ENCODE measurements at regions not wholly inside any gene's neighbourhood (a gene's known extent, or its start where the extent isn't known, plus 50 kb on each side); places are given as distances from the start of the nearest gene placed in this dataset.

- 86% methylated on average over 6 of the region's 6 CpGs for WGBS
These were observed 86.6 kb upstream of the SLC25A33 start for GRCh38 chr1:9452516-9453140.

GRCh38 chr1:9453375-9453774 lies 85.9 kb upstream of the SLC25A33 start:
- peaks cover 19 to 39% (median 38%) of the 10 kb centered on the region in 4 donors for H3K4me1 ChIP-seq
- DNase-seq (ENCODE audit: extremely low spot score): no peak
- TF ChIP-seq POLR2A (IDR thresholded peaks at IDR 0.05; ENCODE audit: low read depth) (no peak), POLR2AphosphoS5 (IDR thresholded peaks at IDR 0.05) (no peak), EP300 (IDR thresholded peaks at IDR 0.05) (no peak), CTCF (IDR thresholded peaks at IDR 0.05) (no peak)
- no peak overlapping the region for H3K27ac ChIP-seq (replicated peaks in 1 of 4)
- H3K27me3 ChIP-seq: no peaks in the 10 kb centered on the region
- 91% methylated on average over 13 of the region's 13 CpGs for WGBS
- H3K4me3 ChIP-seq: no peak overlapping the region
- no peaks in the 10 kb centered on the region for H3K9me3 ChIP-seq
- H3K36me3 ChIP-seq: no peaks in the 10 kb centered on the region
- intact Hi-C loops (cut with DNase I): no loop called here

More at GRCh38 chr1:9452516-9453140, 86.6 kb upstream of the SLC25A33 start:
- no peak overlapping the region for H3K27ac ChIP-seq (replicated peaks in 1 of 4)
- H3K27me3 ChIP-seq: no peaks in the 10 kb centered on the region
- H3K36me3 ChIP-seq: no peaks in the 10 kb centered on the region
- TF ChIP-seq EP300 (IDR thresholded peaks at IDR 0.05): no peak
- no peak for TF ChIP-seq POLR2A (IDR thresholded peaks at IDR 0.05; ENCODE audit: low read depth)
- TF ChIP-seq CTCF (IDR thresholded peaks at IDR 0.05): no peak
- no peak for TF ChIP-seq POLR2AphosphoS5 (IDR thresholded peaks at IDR 0.05)
- intact Hi-C loops (cut with DNase I): no loop called here
- H3K4me3 ChIP-seq: no peak overlapping the region
- DNase-seq (ENCODE audit: extremely low spot score): no peak
- peaks cover 21 to 42% (median 41%) of the 10 kb centered on the region in 4 donors for H3K4me1 ChIP-seq
- no peaks in the 10 kb centered on the region for H3K9me3 ChIP-seq

GRCh38 chr1:9453779-9454418 lies 85.4 kb upstream of the SLC25A33 start:
- no peaks in the 10 kb centered on the region for H3K9me3 ChIP-seq
- H3K27me3 ChIP-seq: no peaks in the 10 kb centered on the region
- TF ChIP-seq CTCF (IDR thresholded peaks at IDR 0.05) (no peak), EP300 (IDR thresholded peaks at IDR 0.05) (no peak), POLR2A (IDR thresholded peaks at IDR 0.05; ENCODE audit: low read depth) (no peak), POLR2AphosphoS5 (IDR thresholded peaks at IDR 0.05) (no peak)
- no peak overlapping the region for H3K27ac ChIP-seq (replicated peaks in 1 of 4)
- peaks cover 14 to 34% (median 32%) of the 10 kb centered on the region in 4 donors for H3K4me1 ChIP-seq
- H3K36me3 ChIP-seq: no peaks in the 10 kb centered on the region
- intact Hi-C loops (cut with DNase I): no loop called here
- 79% methylated on average over 13 of the region's 13 CpGs for WGBS
- H3K4me3 ChIP-seq: no peak overlapping the region
- no peak for DNase-seq (ENCODE audit: extremely low spot score)

- TF ChIP-seq POLR2A (IDR thresholded peaks at IDR 0.05; ENCODE audit: low read depth) (no peak), CTCF (IDR thresholded peaks at IDR 0.05) (no peak), POLR2AphosphoS5 (IDR thresholded peaks at IDR 0.05) (no peak), EP300 (IDR thresholded peaks at IDR 0.05) (no peak)
- Histone ChIP-seq H3K27ac (replicated peaks in 1 of 4) (no peak overlapping the region), H3K9me3 (no peaks in the 10 kb centered on the region), H3K36me3 (no peaks in the 10 kb centered on the region), H3K4me3 (no peak overlapping the region), H3K4me1 (peaks cover 8 to 29% (median 28%) of the 10 kb centered on the region in 4 donors), H3K27me3 (no peaks in the 10 kb centered on the region)
- WGBS: 95% methylated on average over 10 of the region's 13 CpGs
- intact Hi-C loops (cut with DNase I): no loop called here
- DNase-seq (ENCODE audit: extremely low spot score): no peak
These were observed 84.7 kb upstream of the SLC25A33 start for GRCh38 chr1:9454494-9455066.

Measured in esophagus muscularis mucosa (tissue), 4 donors.